ENCODE measurements at regions not wholly inside any gene's neighbourhood (a gene's known extent, or its start where the extent isn't known, plus 50 kb on each side); places are given as distances from the start of the nearest gene placed in this dataset.
A peak's percentile ranks its signal among the peaks of the same experiment; 100 is the strongest.
"Not testable (repeated sequence)": the region's sequence is repeated elsewhere in the genome, so short reads cannot be mapped to it uniquely, and the experiment has no call there.

DNA sequence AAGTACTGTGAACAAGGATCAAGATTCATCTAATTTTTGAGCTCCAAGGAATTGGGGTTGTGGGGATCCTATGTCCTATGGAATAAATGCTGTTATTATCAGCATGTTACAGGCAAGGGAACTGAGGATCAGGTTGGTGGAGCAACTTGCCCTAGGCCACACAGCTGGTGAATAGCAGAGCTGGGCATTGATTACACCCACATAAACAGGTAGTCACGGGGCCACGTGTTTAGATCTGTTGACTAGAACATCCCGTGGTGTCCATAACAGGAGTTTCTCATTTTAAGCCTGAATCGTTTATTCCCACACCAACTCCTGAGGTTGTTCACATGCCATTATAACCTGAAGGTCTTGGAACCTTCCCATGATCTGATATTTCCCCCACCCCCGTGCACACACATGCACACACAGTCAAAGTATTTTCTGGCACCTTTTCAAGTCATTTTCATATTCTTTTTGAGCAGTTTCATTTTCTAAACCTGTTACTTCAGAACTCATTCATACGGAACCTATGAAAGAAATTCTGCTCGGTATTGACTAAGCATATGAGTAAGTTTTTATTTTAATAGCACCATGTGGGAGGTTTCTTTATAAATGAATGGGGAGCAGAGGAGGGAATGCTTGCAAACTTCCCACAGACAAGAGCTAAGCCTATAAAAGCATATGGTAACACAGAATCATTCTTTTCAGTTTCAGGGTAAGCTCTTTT is 338.1 kb downstream of the ANAPC1 start:
- FAIRE-seq: peak; percentile 77
- not testable (repeated sequence) for DNase-seq (ENCODE audit: low spot score)

DNA sequence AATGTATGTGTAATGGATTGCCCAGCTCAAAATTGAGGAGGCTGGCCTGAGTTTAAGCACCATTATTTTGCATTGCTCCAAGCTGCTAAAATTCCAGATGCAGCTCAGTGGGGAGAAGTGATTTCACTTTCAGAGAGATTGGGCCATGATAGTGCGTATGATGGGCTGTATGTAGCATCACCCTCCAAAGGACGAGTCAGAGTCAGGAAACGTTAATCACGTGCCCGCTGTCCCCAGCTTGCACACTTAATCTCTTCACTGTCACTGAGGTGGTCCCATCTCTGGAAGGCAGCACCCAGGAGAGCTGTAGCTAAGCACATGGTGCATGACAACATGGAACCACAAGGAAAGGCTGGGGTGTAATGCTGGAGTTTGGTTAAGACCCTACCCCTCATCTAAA is 337.4 kb downstream of the ANAPC1 start:
- FAIRE-seq; DNase-seq (ENCODE audit: low spot score): not testable (repeated sequence)

DNA sequence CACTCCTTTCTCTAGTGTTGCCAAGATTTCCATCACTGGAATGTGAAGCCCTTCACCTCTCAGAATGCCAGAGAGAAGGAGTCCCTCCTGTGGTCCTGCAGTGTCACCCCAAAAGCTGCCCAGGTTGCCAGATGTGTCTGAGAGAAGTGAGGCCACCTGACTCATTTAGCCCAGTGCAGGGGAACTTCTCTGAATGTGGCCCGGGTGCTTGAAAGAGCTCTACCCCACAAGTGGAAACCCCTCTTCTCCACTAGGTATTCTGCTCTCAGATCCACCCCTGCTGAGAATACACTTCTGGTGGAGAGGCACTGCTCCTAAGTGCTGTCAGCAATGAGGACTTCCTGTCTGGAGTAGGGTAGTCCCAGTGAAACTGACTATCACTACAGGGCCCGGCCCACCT is 334.8 kb downstream of the ANAPC1 start:
- not testable (repeated sequence) for DNase-seq (ENCODE audit: low spot score); FAIRE-seq

GRCh38 chr2:111551428-111551827 is 332.6 kb downstream of the ANAPC1 start:
- not testable (repeated sequence) for DNase-seq (ENCODE audit: low spot score); FAIRE-seq

DNA sequence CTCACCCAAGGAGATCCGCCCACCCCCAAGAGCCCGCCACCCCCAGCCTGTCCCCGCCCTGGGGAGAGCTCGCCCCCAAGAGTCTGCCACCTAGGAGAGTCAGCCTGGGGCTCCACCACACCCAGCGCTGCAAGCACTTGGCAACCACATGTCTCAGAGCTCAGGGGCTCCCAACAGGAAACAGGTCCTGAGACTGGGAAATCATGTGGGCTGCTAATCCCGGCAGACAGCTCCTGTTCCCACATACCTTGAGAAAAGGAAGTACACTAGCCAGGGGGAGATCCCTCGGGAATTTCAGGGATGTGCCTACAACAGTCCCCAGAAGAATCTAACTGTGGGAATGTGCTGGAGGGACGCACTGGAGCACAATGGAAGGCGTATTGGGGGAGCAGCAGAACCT is 331.4 kb downstream of the ANAPC1 start:
- FAIRE-seq; DNase-seq (ENCODE audit: low spot score): not testable (repeated sequence)

DNA sequence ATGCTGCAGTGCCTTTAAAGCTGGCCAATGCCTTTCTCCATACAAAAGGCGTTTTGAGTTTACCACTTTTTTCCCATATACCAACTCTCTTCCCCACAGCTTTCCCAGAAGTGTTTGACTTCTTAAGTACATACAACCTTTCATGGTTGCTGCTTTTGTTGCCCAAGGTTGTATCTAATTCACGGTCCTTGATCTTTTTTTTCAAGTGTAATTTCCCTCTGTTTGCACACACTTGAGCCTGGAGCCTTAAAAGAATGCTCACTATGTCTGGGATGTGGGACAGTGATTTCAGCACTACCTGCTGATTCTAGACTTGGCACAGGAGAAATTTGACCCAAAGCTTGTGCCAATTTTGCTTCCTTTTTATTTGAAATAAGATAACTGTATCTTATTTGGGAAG is 324.7 kb downstream of the ANAPC1 start:
- not testable (repeated sequence) for DNase-seq (ENCODE audit: low spot score)

GRCh38 chr2:111559814-111560213 is 324.2 kb downstream of the ANAPC1 start:
- DNase-seq (ENCODE audit: low spot score); FAIRE-seq: not testable (repeated sequence)

More for the DNA sequence above, 324.7 kb downstream of the ANAPC1 start:
- FAIRE-seq: not testable (repeated sequence)

DNA sequence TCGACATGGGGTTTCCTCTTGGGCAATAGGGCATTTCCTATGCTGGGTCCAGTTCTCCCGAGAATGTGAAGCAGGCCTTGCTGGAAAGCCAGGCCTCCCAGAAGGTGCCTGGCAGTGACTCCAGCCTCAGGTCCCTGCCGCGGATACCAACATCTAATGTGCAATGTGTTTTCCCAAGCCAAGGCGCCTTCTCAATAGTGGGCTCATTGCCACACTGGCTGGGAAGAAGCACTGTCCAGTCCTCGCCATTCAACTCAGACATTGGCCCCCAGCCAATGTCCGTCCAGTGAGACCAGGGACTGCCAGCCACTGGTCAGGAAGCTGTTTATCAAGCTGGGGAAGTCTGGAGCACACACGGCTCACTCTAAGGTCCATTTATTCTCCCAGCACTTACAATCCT is 317.9 kb downstream of the ANAPC1 start:
- FAIRE-seq; DNase-seq (ENCODE audit: low spot score): not testable (repeated sequence)

DNA sequence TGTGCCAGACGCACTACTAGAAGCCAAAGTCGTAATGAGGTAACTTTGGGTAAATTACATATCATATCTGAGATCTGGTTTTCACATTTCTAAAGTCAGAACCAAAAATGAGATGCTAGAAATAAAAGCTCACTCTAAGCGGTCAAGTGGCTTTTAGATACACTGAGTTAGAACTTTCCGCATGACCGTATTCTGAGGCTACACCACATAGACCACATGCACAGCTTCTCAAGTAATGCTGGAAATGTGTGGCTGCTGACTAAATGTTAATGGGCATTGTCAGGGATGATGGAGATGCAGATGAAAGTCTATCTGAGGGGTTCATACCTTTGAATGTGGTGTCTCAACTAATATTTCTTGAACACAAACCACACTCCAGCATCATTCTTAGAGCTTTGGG is 316.8 kb downstream of the ANAPC1 start:
- DNase-seq (ENCODE audit: low spot score); FAIRE-seq: not testable (repeated sequence)

GRCh38 chr2:111569356-111570199 is 314.4 kb downstream of the ANAPC1 start:
- DNase-seq (ENCODE audit: low spot score); FAIRE-seq: not testable (repeated sequence)

GRCh38 chr2:111570300-111571114 is 313.5 kb downstream of the ANAPC1 start:
- not testable (repeated sequence) for FAIRE-seq; DNase-seq (ENCODE audit: low spot score)

GRCh38 chr2:111574803-111575202 is 309.2 kb downstream of the ANAPC1 start:
- not testable (repeated sequence) for FAIRE-seq; DNase-seq (ENCODE audit: low spot score)

DNA sequence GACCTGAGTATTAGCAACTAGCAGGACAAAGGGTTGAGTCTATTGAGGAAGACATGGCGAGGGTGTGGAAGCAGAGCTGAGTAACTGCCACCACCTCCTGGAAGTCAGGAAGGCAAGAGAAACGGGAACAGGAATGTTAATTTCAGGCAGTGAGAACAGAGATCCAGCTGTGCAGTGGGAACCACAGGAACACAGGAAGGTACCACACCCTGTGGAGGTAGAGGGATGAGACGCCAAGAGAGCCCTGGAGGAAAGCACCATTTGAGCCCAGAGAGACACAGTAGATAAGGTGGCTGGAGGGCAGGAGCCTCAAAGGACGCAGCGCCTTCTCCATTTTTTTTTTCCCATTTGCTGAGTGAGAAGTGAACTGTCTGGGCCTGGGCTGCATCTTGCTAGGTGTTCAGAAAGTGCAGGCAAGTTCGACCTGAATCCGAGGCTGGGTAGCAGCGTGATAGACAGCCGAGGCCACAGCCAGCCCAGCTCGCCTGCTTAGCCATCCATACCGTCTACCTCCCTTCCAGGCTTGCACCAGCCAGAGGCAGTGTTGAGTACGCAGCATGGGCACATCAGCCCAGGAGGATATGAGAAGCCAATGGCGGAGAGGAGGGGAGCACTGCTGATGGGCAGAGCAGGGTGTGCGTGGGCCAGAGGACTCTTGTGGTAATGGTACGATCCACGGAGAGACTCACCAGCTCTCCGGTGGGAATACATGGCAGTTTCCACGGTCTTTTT is 306.7 kb downstream of the ANAPC1 start:
- not testable (repeated sequence) for DNase-seq (ENCODE audit: low spot score)
- FAIRE-seq: peak; percentile 88

DNA sequence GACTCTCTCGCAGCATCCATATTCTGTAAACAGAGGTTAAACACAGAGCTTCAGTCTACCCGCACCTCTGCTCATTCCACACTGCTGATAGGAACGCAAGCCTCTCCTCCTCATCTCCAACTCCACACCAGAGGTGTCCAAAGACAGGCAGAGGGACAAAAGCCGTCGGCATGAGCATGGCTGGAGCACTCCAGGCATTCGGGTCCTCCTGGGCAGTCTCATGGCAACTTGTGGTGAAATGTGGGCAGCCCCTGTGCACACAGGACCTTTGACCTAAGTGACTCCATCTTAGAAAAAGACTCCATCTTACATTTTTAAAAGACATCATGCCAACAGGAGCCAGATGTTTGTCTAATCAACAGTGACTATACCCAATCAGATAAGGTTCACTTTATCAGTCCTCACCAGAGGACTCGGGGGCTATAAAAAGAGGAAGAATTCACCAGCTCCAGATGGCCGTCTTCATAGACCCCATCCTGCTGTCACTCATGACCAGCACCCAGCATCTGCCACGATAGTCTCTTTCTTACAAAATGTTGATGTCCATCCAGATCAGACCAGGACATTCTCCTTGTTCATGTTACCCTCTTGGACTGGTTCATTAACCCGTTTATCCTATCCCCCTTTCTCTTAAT is 304.4 kb downstream of the ANAPC1 start:
- DNase-seq (ENCODE audit: low spot score): not testable (repeated sequence)
- FAIRE-seq: peak; percentile 62

- DNase-seq (ENCODE audit: low spot score): not testable (repeated sequence)
- FAIRE-seq: peak; percentile 67
These were observed 303.4 kb downstream of the ANAPC1 start for GRCh38 chr2:111580616-111581015.

GRCh38 chr2:111582090-111582489 is 301.9 kb downstream of the ANAPC1 start:
- DNase-seq (ENCODE audit: low spot score); FAIRE-seq: not testable (repeated sequence)

DNA sequence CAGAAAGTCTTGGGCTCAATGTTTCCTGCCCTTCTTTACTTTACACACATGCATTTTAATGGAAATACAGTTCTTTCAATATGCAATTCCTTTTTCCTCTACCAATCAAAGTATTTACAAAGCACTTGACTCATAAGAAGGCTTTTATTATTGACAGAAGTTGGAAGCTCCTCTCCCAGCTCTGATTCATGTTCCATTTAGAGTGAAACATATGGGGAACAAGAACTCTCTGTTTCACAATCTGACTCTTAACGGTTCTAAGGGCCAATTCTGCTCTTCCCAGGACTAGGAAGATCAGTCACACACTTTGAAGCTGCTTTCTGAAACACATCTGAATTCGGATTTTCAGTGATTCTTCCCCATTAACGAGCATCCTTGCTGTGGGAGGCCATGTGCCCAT is 300.5 kb downstream of the ANAPC1 start:
- not testable (repeated sequence) for DNase-seq (ENCODE audit: low spot score); FAIRE-seq

- not testable (repeated sequence) for FAIRE-seq; DNase-seq (ENCODE audit: low spot score)
These were observed 299.5 kb downstream of the ANAPC1 start for GRCh38 chr2:111584540-111584939.

GRCh38 chr2:111584950-111585349 is 299.0 kb downstream of the ANAPC1 start:
- DNase-seq (ENCODE audit: low spot score): not testable (repeated sequence)
- FAIRE-seq: peak; percentile 55

DNA sequence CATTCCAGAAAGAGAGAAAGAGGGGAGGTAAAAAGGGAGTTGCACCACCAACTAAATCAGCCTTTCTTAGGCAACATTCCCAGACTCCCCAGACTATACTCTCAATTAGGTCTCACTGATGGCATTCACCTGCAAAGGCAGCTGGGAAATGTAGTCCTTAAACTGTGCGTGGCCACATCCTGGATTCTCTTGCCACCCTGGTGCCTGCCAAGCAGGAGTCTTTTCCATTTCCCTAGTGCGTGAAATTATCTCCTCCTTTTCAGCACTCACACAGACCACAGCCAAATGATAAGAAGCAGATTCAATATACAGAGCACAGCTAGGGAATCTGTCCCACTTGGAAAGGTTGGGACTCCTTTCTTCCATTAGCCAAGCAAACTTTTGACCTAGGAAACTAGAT is 298.0 kb downstream of the ANAPC1 start:
- DNase-seq (ENCODE audit: low spot score); FAIRE-seq: not testable (repeated sequence)
